GM18499 (cell line): ENCODE measurements at regions not wholly inside any gene's neighbourhood (a gene's known extent, or its start where the extent isn't known, plus 50 kb on each side); places are given as distances from the start of the nearest gene placed in this dataset.
"Not testable (repeated sequence)": the region's sequence is repeated elsewhere in the genome, so short reads cannot be mapped to it uniquely, and the experiment has no call there.

Experiments
- ATAC-seq: cut with Tn5 transposase; IDR thresholded peaks from one replicate; pipeline ENCODE4 v1.9.1; 2021; ENCODE audit warnings: moderate number of reproducible peaks; ENCODE audit not compliant: insufficient read depth, unreplicated experiment

DNA sequence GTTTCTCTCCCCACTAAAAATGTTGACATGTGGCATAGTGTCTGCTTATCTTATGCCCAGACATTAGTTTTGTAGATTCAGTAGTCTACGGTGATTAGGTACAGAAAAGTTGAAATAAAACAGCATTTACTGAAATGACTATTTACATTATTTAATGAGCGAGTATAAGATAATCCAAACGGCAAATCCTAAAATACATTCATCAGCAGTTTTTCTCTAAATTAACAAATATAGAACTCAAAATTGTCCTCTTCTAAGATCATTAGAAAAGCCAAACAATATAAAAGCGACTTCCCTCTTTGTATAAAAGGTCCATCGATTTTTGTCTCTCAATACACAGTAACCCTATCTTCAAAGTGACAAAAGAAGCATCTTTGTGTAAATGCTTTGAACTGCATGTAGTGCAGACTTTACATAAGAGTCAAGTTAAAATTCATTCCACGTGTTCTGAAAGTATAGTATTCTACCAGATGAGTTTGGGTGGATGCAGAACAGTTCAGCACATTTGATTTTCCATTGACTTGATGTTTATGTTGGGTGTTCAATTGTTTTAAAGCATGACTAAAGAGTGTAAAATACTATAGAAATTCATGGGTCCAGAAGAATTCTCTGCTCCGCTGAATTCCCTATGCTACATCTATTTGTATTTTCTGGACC lies 480.8 kb upstream of the DPH6 start:
- no peak for ATAC-seq

DNA sequence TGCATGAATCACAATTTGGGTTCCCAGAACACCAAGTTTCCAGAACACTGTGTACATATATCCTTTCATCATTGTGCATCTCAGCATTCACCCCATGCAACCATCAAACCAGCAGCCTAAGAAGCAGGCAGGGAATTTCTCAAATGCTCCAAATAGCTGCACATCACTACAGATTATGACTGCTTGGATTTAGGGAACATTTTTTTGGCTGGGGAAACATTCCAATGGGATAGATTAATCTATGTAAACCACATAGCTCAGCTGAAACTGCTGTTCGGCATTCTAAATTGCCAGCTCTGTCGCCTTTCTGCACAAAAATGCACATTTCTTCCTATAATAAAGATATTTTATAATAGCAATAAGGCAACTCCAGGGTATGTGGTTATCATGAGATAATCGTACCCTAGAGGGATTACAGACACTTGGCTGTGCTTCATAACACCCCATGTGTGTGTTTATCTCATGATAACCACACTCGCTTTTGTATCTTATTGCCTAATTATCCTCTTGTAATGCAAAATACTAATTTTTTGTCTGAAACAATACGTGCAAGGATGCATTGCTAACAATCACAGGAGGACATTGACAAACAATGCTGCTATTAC lies 483.7 kb upstream of the DPH6 start:
- no peak for ATAC-seq

DNA sequence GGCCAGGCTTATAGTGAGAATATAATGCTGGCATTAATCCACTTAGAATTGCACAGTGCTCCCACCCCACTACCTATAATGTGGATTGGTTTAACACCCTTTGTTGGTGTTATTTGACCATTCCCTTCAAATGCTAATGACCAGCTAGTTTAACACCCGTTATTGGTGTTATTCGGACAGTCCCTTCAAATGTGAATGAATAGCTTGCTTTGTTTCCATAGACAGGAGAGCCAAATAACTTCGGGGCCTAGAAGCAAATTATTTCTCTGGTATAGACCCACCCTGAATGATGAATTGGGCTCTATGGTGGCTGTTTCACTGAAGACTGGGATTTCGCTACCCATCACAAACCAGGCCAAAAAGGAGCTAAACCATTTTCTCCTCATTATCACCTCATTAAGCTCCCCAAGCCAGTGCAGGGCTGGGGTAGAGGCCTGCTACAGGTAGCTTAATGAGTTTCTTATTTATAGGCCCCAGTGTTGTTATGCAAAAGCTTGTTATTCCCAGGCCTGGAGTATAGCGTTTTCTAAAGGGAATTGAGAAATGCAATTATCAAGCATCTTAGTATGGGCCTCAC lies 494.1 kb upstream of the DPH6 start:
- no peak for ATAC-seq

DNA sequence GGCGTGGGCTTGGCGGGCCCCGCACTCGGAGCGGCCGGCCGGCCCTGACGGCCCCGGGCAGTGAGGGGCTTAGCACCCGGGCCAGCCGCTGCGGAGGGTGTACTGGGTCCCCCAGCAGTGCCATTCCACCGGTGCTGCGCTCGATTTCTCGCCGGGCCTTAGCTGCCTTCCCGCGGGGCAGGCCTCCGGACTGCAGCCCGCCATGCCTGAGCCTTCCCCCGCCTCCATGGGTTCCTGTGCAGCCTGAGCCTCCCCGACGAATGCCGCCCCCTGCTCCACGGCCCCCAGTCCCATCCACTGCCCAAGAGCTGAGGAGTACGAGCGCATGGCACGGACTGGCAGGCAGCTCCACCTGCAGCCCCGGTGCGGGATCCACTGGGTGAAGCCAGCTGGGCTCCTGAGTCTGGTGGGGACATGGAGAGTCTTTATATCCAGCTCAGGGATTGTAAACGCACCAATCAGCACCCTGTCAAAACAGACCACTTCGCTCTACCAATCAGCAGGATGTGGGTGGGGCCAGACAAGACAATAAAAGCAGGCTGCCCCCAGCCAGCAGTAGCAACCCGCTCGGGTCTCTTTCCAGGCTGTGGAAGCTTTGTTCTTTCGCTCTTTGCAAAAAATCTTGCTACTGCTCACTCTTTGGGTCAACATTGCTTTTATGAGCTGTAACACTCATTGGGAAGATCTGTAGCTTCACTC lies 501.2 kb upstream of the DPH6 start:
- ATAC-seq = not testable (repeated sequence)

DNA sequence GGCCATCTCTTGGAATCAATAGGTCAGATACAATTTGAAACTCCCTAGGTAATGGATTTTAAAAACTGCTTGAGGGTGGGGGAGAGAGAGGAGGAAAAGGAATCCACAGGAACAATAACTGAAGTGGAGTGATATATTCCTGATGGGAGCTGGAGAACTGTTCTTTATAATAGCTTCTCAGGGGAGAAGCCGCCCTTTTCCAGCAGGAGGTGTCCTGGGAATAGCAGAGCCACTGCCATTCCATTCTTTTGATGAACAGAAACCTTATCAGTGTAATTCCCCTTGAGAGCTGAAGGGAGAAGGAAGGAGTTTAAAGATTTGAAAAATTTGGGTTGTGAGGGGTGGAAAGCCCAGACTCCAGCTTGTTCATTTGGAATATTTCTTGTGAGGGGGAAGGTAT lies 504.9 kb upstream of the DPH6 start:
- no peak for ATAC-seq

DNA sequence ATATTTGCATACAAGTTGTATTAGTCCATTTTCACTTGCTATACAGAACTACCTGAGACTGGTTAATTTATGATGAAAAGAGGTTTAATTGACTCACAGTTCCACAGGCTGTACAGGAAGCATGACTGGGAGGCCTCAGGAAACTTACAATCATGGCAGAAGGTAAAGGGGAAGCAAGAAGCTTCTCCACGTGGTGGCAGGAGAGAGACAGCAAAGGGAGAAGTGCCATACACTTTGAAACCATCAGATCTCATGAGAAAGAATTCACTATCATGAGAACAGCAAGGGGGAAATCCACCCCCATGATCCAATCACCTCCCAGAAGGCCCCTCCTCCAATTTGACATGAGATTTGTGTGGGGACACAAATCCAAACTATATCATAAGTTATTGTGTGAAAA lies 506.7 kb upstream of the DPH6 start:
- ATAC-seq = not testable (repeated sequence)

DNA sequence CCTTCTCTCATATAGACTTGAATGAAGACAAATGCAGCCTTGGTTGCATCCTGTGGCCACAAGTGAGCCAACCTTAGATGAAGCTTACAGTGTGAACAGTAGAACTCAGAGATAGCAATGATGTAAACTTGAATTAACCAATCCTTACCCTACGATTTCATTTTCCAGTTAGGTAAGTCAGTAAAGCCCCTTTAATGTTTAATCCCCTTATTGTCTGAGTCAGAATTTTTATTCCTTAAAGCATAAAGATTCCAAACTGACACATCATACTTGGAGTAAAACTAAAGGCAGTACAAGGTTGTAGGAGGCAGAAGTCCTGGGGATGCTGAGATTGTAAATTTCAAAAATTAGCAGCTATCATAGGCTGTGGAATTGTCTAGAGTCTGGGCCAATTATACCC lies 507.8 kb upstream of the DPH6 start:
- ATAC-seq = no peak

DNA sequence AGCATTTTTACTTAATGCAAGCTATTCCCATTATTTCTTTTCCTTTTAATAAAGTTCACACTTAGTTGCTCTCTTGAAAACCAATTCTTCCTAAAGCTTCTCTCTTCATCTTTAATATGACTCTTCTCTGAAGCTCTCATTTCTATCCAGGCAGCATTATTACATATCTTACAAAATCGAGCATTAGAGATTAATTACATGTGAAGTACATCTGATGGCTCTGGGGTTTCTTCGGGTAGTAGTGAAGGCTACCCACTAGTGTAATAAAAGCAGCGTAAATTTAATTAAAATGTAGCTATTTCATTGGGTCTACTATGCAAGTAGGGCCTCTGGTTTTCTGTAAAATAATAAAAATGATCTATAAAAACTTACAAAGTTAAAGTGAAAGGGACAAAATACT lies 513.6 kb upstream of the DPH6 start:
- ATAC-seq = no peak

DNA sequence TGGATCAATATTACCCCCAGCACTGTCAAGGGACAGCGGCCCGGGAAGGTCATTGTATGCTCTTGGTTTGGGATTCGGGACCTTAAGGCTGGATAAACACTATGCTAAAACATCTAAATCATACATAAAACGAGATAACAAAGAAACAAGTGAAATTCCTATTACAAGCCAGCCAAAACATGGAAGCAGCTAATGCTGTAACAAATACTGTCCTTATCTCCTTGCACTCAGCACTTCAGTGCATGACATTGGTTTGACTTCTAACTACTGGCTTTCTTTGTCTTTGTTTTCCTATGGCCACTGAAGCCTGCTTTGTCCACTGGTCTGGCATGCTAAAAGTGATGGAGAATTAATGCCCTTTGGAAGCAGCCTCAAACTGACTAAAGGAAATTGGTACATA lies 516.4 kb upstream of the DPH6 start:
- no peak for ATAC-seq

DNA sequence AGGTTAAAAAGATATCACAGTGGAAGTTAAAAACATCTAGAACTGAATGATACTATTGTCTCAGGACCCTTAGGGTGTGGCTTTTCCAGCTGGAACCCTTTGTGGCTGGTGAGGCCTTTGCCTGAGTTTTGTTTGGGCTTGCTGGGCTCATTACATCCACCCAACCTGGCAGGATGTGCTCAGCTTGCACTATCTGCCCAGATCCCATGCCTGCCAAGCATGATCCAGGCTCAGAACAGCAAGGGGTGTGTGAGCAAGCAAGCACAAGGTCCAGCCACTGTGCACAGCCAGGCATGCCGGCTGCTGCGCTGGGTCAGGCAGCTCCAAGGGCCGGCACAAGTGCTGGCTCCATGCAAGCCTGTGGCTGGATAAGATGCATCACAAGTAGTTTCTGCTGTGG lies 512.7 kb upstream of the CDIN1 start:
- no peak for ATAC-seq

DNA sequence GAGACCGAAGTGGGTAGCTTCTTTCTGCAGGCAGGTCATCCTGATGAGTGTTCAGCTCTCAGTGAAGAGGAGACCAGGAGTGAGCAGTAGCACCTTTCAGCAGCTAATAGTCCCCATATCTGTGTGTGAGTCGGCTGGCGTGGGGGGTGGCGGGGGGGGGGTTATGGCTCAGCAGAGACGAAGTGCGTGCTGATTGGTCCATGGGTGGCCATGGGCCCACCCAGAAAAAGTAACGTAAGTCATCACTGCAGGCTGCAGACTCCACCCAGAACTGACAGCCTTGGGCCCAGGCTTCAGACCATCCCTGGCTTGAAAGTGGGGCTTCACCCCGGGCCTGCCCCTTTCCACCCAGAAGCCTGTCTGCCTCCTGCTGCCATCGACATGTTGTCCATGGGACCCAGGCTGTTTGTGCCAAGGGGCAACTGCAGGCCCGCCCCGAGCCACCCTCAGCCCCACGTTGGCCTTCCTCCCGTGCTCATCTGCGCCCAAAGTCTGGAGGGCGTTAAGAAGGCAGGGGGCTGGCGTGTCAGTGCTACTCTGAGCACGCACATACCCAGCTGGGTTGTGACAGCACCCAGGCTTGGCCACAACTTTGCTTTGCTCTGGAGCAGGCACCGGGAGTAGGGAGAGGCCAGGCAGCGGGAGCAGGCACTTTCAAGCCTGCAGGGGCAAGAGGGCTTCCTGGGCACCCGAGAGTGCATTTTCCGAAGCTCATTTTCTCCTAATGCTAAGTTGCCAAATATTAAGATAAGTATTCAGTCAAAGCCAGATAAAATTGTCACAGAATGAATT lies 511.7 kb upstream of the CDIN1 start:
- ATAC-seq = no peak

DNA sequence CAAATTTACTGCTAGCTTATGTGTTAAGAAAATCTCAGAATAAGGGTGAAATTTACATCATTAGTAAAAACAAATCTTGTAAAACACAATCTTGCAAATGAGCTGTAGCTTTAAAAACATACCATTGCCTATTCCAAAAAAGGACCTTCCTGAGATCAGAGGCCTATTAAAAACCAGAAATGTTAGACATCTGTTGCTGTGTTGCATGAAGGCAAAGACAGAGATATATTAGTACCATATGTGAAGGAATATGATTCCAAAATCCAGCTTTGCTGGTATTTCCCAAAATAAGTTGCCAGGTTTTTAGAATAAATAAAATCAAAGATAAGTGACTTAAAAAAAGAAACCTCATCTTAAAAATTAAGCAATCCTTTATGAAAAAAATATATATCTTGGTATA lies 504.1 kb upstream of the CDIN1 start:
- ATAC-seq = no peak

DNA sequence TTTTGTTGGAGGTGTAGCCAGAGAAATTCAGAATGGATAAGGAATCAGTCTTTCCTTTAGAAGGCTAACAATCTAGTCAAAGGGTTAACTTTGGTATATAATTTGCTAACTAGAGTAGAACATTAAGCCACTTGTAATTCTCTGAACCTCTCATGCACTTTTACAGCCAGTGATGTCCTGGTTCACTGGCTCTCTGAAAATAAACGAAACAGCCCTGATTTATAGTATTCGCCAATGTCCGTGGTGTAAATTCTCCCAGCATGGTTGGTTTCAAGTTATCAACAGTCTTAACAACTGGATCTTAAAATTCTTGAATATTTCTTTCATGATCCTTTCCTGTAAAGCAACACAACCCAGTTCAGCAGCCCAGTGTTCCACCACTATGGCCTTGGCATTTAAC lies 500.4 kb upstream of the CDIN1 start:
- ATAC-seq = no peak

DNA sequence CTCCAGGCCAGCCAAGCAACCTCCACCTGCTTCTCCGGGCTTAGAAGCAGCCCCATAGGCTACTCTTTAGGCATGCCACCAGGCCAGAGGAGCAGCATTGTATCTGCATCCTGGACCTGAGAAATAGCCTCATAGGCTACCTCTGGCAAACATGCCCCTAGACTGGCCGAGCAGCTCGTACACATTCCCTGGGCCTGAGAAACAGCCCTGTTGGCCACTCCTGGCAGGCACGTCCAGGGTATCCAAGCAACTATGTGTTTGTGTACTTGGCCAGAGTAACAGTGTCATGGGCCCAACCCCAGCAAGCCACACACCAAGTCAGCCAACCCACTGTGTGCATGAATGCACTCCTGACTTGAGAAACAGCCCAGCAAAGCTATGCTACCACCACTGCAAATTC lies 498.7 kb upstream of the CDIN1 start:
- ATAC-seq = no peak

DNA sequence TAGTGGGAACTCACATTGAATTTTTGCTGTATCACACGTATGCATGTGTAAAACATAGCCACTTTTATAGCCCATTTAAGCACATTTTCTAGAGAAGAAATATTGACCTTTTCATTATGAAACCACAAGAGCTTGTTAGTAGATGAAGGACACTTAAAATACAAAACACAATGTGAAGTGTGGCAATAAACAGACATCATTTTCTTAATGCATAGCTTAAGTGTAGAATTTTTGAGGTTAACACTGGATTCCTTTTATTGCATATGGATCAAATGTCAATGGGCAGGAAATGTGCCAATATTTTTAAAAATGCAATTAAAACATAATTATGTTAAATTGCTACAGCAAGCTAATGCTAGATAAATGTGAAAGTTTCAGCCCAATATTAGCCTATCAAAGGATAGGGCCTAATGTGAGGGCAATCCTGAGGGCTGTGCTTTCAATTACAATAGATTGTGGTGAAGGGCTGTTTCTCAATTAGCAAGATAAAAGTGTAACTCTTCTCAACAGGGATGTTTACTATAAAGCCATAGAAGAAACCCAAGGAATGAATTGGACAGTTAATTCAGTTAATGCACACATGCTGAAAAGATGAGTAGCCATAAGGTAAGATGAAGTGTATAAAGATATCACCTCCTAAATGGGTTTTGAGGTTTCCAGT lies 489.0 kb upstream of the CDIN1 start:
- no peak for ATAC-seq

DNA sequence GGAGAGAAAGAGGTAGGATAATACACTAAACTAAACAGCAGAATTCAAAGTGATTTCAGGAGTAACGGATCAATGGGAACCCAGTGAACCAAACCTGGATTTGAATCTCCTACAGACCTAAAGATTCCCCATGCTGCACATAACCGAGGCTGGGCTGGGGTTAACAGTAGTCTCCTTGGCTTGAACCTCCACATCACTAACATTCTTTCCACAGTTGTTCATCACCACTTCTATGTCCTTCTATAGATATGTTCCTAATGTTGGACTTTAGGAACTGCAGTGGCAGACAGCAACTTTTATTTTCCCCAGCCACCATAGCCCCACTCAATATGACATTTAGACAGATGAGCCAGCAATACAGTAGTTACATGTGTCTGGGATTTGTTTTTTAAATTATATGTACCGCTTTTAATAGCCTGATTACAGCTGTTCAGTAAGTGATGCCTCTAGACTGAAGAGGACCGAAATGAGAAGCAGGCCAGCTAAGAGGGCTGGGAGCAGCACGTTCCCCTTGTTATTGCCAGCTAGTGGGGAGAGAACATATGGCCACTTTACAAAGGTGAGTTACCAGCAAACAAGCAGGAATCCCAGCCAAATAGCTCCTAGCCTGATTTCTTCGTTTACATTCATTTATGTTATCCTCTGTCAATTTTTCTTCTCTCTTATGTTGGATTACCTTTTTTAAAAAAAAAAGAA lies 472.6 kb upstream of the CDIN1 start:
- no peak for ATAC-seq

DNA sequence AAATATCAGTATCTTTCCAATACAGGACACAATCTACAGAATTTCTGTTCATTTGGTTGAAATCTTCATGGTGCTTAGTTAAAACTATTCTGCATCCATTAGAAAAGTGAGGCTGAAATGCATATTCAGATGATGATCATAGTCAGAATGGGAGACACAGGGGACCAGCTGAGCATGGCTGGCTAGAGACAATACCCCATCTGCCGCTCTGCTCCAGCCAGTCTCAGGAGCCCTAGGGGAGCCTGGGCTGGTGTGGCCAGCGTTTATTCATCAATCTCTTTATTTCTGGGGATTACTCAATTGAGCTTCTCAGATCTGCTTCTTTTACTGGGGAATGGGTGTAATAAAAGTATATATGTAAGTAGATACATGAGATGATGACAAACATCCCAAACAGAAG lies 470.9 kb upstream of the CDIN1 start:
- no peak for ATAC-seq

DNA sequence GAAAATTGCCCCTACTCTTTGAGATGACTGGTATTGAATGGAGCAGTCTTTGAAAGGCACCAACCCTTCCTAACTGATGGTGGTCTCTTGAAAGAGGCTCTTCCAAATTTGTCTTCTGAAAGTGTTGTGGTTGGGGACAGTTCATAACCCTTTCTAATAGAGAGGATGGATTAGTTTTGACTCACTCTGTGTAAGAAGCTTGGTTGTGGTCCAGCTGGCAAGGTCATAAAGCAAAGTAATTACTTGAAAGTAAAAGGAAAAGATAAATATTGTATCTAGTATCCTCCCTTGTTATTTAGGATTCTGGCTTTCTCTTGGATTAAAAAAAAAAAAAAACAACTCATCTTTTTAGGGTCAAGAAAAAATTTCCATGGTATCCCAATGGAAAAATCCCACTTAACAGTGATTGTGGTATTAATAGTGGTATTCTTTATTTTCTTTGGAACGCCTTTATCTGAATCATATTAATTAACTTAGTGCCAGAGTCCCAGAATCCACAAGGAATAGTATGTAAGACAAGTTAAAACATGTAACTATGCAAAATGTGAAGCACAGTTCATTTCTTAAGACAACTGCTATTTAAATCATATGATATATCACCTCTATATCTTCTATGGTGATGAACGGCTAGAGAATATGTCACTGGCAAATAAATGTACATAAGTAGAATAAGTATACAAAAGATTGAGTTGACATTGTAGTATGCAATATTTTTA lies 469.3 kb upstream of the CDIN1 start:
- ATAC-seq = no peak

DNA sequence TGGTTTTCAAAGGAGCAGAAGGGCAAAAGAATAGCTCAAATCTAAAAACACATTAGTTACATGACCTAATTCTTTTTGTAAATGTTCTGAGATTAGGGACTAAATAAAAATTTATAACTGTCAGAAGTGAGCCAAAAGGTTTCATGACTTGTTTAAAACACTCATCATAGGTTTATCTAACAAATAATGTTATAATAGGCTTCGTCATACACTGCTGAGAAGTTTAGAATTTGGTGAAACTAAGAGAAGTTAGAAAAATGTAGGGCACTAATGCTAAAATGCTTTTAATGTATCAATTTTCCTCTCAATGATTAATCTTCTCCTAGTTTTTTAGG lies 468.8 kb upstream of the CDIN1 start:
- no peak for ATAC-seq
